Ishikawa (cell line): ENCODE measurements at regions not wholly inside any gene's neighbourhood (a gene's known extent, or its start where the extent isn't known, plus 50 kb on each side); places are given as distances from the start of the nearest gene placed in this dataset.

Source experiments
- CEBPB ChIP-seq: IDR thresholded peaks from 2 replicates; pipeline ENCODE4 v1.6.1; 2012
- CREB1 ChIP-seq: IDR thresholded peaks from 2 replicates; pipeline ENCODE4 v1.6.1; 2012; ENCODE audit warnings: low read depth
- EGR1 ChIP-seq: IDR thresholded peaks from 2 replicates; pipeline ENCODE4 v1.6.1; 2012
- EP300 ChIP-seq: IDR thresholded peaks from 2 replicates; pipeline ENCODE4 v1.6.1; 2012; ENCODE audit warnings: borderline replicate concordance
- FOXM1 ChIP-seq: IDR thresholded peaks from 2 replicates; pipeline ENCODE4 v1.6.1; 2012; ENCODE audit warnings: low read depth, borderline replicate concordance
- NFIC ChIP-seq: IDR thresholded peaks from 2 replicates; pipeline ENCODE4 v1.6.1; 2012
- RAD21 ChIP-seq: IDR thresholded peaks from 2 replicates; pipeline ENCODE4 v1.6.1; 2012; ENCODE audit warnings: low read depth
- TAF1 ChIP-seq: IDR thresholded peaks from 2 replicates; pipeline ENCODE4 v1.6.1; 2012; ENCODE audit warnings: low read depth, mild to moderate bottlenecking
- TCF12 ChIP-seq: IDR thresholded peaks from 2 replicates; pipeline ENCODE4 v1.6.1; 2012; ENCODE audit warnings: low read depth
- TEAD4 ChIP-seq: IDR thresholded peaks from 2 replicates; pipeline ENCODE4 v1.6.1; 2012
- YY1 ChIP-seq: IDR thresholded peaks from 2 replicates; pipeline ENCODE4 v1.6.1; 2012; ENCODE audit warnings: low read depth
- ZBTB7A ChIP-seq: IDR thresholded peaks from 2 replicates; pipeline ENCODE4 v1.6.1; 2012; ENCODE audit warnings: low read depth
- TF ChIP-seq, protein P1 (sequence below): IDR thresholded peaks from 2 replicates; pipeline ENCODE4 v1.6.1; 2012
- TF ChIP-seq, protein P2 (sequence below): IDR thresholded peaks from 2 replicates; pipeline ENCODE4 v1.6.1; 2012; ENCODE audit warnings: low read depth, mild to moderate bottlenecking
- TF ChIP-seq, protein P3 (sequence below): IDR thresholded peaks from 2 replicates; pipeline ENCODE4 v1.6.1; 2012

DNA sequence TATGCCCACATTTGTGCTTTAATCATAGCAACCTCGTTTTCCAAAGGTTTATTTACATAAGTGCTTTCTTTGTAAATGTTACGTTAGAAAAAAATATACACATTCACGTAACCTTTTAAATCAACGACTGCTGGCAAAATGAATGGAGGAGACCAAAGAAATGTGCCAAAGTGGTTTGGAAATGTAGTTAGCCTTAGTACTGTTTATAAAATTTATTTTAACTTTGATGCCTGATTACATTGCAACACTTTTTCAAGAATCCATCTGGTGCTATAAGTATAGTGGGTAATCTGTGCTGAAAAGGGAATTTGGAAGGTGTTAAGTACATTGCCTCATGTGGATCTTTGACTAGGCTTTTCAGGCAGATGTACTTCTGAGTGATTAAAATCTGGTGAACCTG is 108.9 kb downstream of the IFI44 start:
- TF ChIP-seq ZBTB7A = no peak
- TF ChIP-seq, protein P1, sequence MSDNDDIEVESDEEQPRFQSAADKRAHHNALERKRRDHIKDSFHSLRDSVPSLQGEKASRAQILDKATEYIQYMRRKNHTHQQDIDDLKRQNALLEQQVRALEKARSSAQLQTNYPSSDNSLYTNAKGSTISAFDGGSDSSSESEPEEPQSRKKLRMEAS = no peak
- TF ChIP-seq FOXM1 = no peak
- TF ChIP-seq CEBPB = no peak

DNA sequence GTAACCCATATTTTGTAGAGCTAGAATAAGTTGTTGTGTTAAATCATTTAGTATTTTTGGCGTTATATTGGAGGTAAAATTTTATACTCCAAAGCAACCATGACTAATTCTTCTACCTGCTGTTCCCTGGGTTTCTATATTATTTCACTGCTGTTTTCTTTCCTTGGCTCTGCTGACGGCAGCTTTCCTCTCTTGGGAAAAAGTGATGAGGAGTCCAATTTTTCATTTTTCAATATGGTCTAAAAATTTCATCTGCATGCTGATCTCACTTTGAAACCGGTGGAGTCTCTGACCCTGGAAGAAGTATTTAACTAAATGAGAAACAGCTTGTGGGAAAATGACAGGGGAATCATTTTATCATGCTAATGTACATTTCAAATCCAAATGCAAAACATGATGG is 110.2 kb downstream of the IFI44 start:
- no peak for TF ChIP-seq EGR1
- no peak for TF ChIP-seq CREB1
- no peak for TF ChIP-seq TCF12

DNA sequence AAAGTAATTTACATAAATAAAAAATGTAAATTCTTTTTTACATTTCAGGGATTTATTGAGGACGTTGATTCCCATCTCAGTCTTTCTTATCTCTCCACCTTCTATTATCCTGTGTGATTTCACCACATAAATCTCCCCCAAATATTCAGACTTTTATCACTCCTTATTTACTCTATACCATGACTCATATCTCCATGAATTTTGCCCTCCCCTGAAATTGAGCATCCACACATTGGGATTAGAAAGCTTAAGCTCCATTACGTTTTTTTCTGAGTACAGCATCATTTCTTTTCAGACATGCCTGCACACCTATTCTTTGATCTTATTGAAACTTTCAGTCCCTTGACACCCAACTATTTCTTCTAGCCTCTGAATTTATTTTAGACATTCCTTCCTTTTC is 111.2 kb downstream of the IFI44 start:
- TF ChIP-seq, protein P2, sequence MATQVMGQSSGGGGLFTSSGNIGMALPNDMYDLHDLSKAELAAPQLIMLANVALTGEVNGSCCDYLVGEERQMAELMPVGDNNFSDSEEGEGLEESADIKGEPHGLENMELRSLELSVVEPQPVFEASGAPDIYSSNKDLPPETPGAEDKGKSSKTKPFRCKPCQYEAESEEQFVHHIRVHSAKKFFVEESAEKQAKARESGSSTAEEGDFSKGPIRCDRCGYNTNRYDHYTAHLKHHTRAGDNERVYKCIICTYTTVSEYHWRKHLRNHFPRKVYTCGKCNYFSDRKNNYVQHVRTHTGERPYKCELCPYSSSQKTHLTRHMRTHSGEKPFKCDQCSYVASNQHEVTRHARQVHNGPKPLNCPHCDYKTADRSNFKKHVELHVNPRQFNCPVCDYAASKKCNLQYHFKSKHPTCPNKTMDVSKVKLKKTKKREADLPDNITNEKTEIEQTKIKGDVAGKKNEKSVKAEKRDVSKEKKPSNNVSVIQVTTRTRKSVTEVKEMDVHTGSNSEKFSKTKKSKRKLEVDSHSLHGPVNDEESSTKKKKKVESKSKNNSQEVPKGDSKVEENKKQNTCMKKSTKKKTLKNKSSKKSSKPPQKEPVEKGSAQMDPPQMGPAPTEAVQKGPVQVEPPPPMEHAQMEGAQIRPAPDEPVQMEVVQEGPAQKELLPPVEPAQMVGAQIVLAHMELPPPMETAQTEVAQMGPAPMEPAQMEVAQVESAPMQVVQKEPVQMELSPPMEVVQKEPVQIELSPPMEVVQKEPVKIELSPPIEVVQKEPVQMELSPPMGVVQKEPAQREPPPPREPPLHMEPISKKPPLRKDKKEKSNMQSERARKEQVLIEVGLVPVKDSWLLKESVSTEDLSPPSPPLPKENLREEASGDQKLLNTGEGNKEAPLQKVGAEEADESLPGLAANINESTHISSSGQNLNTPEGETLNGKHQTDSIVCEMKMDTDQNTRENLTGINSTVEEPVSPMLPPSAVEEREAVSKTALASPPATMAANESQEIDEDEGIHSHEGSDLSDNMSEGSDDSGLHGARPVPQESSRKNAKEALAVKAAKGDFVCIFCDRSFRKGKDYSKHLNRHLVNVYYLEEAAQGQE = no peak
- no peak for TF ChIP-seq CREB1
- TF ChIP-seq NFIC = no peak
- no peak for TF ChIP-seq EGR1
- TF ChIP-seq EP300 = no peak
- no peak for TF ChIP-seq TCF12
- no peak for TF ChIP-seq CEBPB
- TF ChIP-seq TEAD4 = no peak
- TF ChIP-seq TAF1 = no peak
- no peak for TF ChIP-seq YY1
- no peak for TF ChIP-seq RAD21
- TF ChIP-seq ZBTB7A = no peak
- TF ChIP-seq, protein P3, sequence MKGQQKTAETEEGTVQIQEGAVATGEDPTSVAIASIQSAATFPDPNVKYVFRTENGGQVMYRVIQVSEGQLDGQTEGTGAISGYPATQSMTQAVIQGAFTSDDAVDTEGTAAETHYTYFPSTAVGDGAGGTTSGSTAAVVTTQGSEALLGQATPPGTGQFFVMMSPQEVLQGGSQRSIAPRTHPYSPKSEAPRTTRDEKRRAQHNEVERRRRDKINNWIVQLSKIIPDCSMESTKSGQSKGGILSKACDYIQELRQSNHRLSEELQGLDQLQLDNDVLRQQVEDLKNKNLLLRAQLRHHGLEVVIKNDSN = no peak
- TF ChIP-seq, protein P1 = no peak
- no peak for TF ChIP-seq FOXM1

DNA sequence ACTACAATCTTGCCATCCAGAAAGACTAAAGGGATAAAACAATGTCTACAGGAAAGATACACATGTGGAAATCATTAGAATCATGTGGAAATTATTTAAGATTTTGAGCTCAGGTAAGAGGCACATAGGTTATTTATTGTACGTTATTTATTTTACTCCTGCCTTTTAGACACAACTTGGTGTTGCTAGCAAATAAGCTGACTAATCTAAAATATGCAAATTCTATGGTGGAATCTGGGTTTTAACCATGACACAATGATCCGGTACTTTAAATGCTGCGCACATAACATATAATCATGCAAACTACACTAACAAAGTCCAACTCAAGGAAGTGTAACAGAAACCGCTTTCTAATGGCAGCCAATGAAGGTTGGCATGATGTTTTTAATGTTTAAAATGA is 112.5 kb downstream of the IFI44 start:
- no peak for TF ChIP-seq RAD21
- no peak for TF ChIP-seq EP300
- no peak for TF ChIP-seq NFIC
- TF ChIP-seq ZBTB7A = no peak
- TF ChIP-seq EGR1 = no peak
- no peak for TF ChIP-seq FOXM1
- no peak for TF ChIP-seq CREB1
- TF ChIP-seq, protein P3 = no peak
- no peak for TF ChIP-seq TAF1
- TF ChIP-seq YY1 = no peak

DNA sequence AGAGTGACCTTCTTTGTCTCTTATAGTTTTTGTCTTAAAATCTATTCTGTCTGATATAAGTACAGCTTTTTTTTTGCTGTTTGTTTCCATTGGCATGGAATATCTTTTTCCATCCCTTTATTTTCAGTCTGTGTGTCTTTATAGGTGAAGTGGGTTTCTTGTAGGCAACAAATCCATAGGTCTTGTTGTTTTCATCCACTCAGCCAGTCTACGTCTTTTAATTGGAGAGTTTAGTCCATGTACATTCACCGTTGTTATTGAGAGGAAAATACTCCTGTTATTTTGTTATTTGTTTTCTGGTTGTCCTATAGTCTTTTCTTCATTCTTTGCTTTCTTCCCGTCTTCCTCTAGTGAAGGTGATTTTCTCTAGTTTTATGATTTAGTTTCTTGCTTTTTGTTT is 115.9 kb downstream of the IFI44 start:
- TF ChIP-seq CEBPB (no peak), FOXM1 (no peak), TEAD4 (no peak), CREB1 (no peak), EP300 (no peak), RAD21 (no peak), TCF12 (no peak), YY1 (no peak), ZBTB7A (no peak), TAF1 (no peak)
- TF ChIP-seq, protein P2 = no peak
- TF ChIP-seq, protein P3 = no peak
- TF ChIP-seq, protein P1 = no peak

DNA sequence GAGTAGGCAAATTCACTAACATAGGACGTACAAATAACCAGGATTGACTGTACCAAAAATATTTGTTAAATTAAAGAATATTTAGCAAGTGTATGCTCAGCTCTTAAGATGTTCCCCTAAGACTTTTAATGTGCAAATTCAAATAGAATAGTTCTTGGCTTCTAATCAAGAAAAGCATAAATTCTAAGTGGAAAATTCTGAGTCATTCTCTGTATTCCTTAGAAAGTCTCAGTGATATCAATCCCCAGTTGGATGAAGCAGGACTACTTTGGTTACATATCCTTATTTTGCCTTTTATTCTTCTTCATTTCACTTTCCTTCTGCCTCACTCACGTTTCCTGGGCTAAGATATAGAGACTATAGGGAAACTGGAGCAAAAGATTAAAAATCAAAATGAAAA is 130.2 kb downstream of the IFI44 start:
- no peak for TF ChIP-seq YY1
- TF ChIP-seq TAF1 = no peak
- TF ChIP-seq EP300 = no peak
